GM04503 (cell line): ENCODE measurements at regions not wholly inside any gene's neighbourhood (a gene's known extent, or its start where the extent isn't known, plus 50 kb on each side); places are given as distances from the start of the nearest gene placed in this dataset.

Source experiments
- DNase-seq: peaks from one replicate; pipeline ENCODE4 v3.0.0-alpha.2; 2012; ENCODE audit warnings: low read depth

GRCh38 chr4:35229021-35229420 lies 1015.3 kb downstream of the ARAP2 start:
- DNase-seq: no peak

- no peak for DNase-seq
These were observed 1006.4 kb downstream of the ARAP2 start for GRCh38 chr4:35237924-35238323.

GRCh38 chr4:35238793-35239192 lies 1005.5 kb downstream of the ARAP2 start:
- no peak for DNase-seq

- DNase-seq: no peak
These were observed 997.8 kb downstream of the ARAP2 start for GRCh38 chr4:35246493-35246892.

GRCh38 chr4:35247047-35247446 lies 997.3 kb downstream of the ARAP2 start:
- DNase-seq: no peak

- no peak for DNase-seq
These were observed 994.0 kb downstream of the ARAP2 start for GRCh38 chr4:35250331-35250730.

- DNase-seq: no peak
These were observed 993.6 kb downstream of the ARAP2 start for GRCh38 chr4:35250761-35251160.

GRCh38 chr4:35252071-35252470 lies 992.2 kb downstream of the ARAP2 start:
- no peak for DNase-seq

GRCh38 chr4:35252866-35253265 lies 991.4 kb downstream of the ARAP2 start:
- no peak for DNase-seq

- no peak for DNase-seq
These were observed 991.0 kb downstream of the ARAP2 start for GRCh38 chr4:35253331-35253730.

- no peak for DNase-seq
These were observed 957.9 kb downstream of the ARAP2 start for GRCh38 chr4:35286434-35286833.

- DNase-seq: no peak
These were observed 943.1 kb downstream of the ARAP2 start for GRCh38 chr4:35300996-35301774.

- DNase-seq: no peak
These were observed 928.9 kb downstream of the ARAP2 start for GRCh38 chr4:35315419-35315818.

GRCh38 chr4:35325908-35326453 lies 918.3 kb downstream of the ARAP2 start:
- no peak for DNase-seq

- DNase-seq: no peak
These were observed 901.5 kb downstream of the ARAP2 start for GRCh38 chr4:35342833-35343232.

- DNase-seq: no peak
These were observed 897.0 kb downstream of the ARAP2 start for GRCh38 chr4:35347276-35347675.

GRCh38 chr4:35358001-35358584 lies 886.2 kb downstream of the ARAP2 start:
- DNase-seq: no peak

GRCh38 chr4:35364321-35364870 lies 879.9 kb downstream of the ARAP2 start:
- no peak for DNase-seq

GRCh38 chr4:35365186-35365585 lies 879.1 kb downstream of the ARAP2 start:
- DNase-seq: no peak

- no peak for DNase-seq
These were observed 844.4 kb downstream of the ARAP2 start for GRCh38 chr4:35399912-35400311.

GRCh38 chr4:35423104-35423503 lies 821.2 kb downstream of the ARAP2 start:
- no peak for DNase-seq

GRCh38 chr4:35447474-35447873 lies 796.8 kb downstream of the ARAP2 start:
- DNase-seq: no peak

- DNase-seq: no peak
These were observed 785.3 kb downstream of the ARAP2 start for GRCh38 chr4:35459045-35459444.
